ENCODE measurements at regions not wholly inside any gene's neighbourhood (a gene's known extent, or its start where the extent isn't known, plus 50 kb on each side); places are given as distances from the start of the nearest gene placed in this dataset.

DNA sequence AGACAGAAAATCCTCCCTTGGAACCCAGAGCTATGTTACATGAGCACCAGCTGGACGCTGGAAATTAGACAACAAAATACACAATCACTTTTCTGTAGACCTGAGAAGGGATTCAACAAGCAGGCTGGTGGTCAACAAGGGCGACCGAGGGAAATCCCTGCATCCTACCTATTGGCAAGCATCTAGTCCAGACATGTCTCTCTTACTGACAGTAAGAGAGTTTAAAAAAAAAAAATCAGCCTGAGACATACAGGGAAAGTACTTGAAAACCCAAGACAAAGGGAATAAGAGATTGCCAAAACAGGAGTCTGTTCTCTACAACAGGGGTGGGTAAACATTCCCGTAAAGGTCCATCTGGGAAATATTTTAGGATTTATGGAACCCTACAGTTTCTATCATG lies 108.0 kb downstream of the KDR start:
- Histone ChIP-seq H3K4me3 (ENCODE audit: low read depth in 1 of 2, low read length in 2 of 2) (no peak overlapping the region), H3K79me2 (ENCODE audit: insufficient read depth, low read length) (no peaks in the 10 kb centered on the region), H3K4me2 (ENCODE audit: insufficient read depth, low read length) (no peak overlapping the region), H2AFZ (ENCODE audit: low read depth, low read length) (no peak overlapping the region), H3K4me1 (ENCODE audit: insufficient read depth, low read length) (no peaks in the 10 kb centered on the region), H4K20me1 (ENCODE audit: insufficient read depth, low read length) (no peaks in the 10 kb centered on the region), H3K36me3 (ENCODE audit: insufficient read depth, low read length) (no peaks in the 10 kb centered on the region), H3K9ac (ENCODE audit: low read depth, low read length) (no peak overlapping the region), H3K27ac (ENCODE audit: low read length) (no peak overlapping the region), H3K9me3 (ENCODE audit: insufficient read depth, low read length, severe bottlenecking) (no peaks in the 10 kb centered on the region), H3K27me3 (ENCODE audit: insufficient read depth, low read length, poor library complexity) (no peaks in the 10 kb centered on the region)
- TF ChIP-seq, protein P1, sequence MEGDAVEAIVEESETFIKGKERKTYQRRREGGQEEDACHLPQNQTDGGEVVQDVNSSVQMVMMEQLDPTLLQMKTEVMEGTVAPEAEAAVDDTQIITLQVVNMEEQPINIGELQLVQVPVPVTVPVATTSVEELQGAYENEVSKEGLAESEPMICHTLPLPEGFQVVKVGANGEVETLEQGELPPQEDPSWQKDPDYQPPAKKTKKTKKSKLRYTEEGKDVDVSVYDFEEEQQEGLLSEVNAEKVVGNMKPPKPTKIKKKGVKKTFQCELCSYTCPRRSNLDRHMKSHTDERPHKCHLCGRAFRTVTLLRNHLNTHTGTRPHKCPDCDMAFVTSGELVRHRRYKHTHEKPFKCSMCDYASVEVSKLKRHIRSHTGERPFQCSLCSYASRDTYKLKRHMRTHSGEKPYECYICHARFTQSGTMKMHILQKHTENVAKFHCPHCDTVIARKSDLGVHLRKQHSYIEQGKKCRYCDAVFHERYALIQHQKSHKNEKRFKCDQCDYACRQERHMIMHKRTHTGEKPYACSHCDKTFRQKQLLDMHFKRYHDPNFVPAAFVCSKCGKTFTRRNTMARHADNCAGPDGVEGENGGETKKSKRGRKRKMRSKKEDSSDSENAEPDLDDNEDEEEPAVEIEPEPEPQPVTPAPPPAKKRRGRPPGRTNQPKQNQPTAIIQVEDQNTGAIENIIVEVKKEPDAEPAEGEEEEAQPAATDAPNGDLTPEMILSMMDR (IDR thresholded peaks at IDR 0.05; ENCODE audit: borderline replicate concordance, extremely low read depth, low read length, poor library complexity, severe bottlenecking): no peak
- no peak for TF ChIP-seq EZH2 (IDR thresholded peaks at IDR 0.05; ENCODE audit: borderline replicate concordance, low read depth, low read length, severe bottlenecking)
- DNase-seq (no peak), ATAC-seq (ENCODE audit: insufficient read depth, low read depth) (no peak)

DNA sequence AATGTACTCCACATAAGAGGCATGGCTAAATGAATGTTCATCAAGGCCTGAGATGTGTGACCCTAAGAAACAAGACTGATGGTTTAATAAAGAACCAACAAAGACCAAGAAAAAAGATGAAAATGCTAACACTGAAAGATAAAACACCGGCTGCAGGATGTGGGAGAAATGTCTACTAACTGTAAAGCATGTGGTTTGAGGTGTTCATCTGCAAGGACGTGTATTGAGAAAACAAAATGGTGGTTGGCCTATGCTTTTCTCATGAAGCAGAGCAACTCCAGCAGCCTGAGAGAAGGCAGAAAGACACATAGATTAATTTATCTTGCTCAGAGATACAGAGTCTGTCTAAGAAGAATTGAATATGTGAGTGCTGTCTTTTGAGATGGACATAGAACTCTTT lies 109.3 kb downstream of the KDR start:
- DNase-seq (no peak), ATAC-seq (ENCODE audit: insufficient read depth, low read depth) (0 out of 3 replicates have a peak, but pooled peaks have one; percentile 47)
- no peak overlapping the region for H3K27ac ChIP-seq (ENCODE audit: low read length)
- H3K4me2 ChIP-seq (ENCODE audit: insufficient read depth, low read length): no peak overlapping the region
- H3K36me3 ChIP-seq (ENCODE audit: insufficient read depth, low read length): no peaks in the 10 kb centered on the region
- no peaks in the 10 kb centered on the region for H3K79me2 ChIP-seq (ENCODE audit: insufficient read depth, low read length)
- no peak overlapping the region for H2AFZ ChIP-seq (ENCODE audit: low read depth, low read length)
- no peaks in the 10 kb centered on the region for H4K20me1 ChIP-seq (ENCODE audit: insufficient read depth, low read length)
- H3K4me1 ChIP-seq (ENCODE audit: insufficient read depth, low read length): no peaks in the 10 kb centered on the region
- H3K4me3 ChIP-seq (ENCODE audit: low read depth in 1 of 2, low read length in 2 of 2): no peak overlapping the region
- TF ChIP-seq EZH2 (IDR thresholded peaks at IDR 0.05; ENCODE audit: borderline replicate concordance, low read depth, low read length, severe bottlenecking): no peak
- TF ChIP-seq, protein P1 (IDR thresholded peaks at IDR 0.05; ENCODE audit: borderline replicate concordance, extremely low read depth, low read length, poor library complexity, severe bottlenecking): no peak
- H3K9ac ChIP-seq (ENCODE audit: low read depth, low read length): no peak overlapping the region
- H3K9me3 ChIP-seq (ENCODE audit: insufficient read depth, low read length, severe bottlenecking): no peaks in the 10 kb centered on the region
- H3K27me3 ChIP-seq (ENCODE audit: insufficient read depth, low read length, poor library complexity): no peaks in the 10 kb centered on the region

DNA sequence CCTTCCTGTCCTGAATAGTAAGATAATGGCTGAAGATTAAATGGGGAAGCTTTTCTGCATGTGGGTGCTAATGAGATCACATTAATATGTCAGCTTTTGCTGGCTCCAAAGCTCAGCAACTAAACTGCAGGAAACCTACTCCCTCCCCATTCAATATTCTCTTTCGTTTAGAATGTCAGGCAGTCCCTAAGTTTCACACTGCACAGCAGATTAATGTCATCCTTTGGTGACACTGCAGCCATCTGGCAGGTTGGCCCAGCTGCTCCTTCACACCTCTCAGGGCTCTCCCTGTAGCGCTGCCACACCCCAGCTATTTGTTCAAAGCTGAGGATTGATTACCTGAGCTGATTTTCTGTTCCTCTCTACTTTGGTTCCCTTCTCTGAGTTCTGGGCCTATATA lies 110.5 kb downstream of the KDR start:
- DNase-seq (no peak), ATAC-seq (ENCODE audit: insufficient read depth, low read depth) (no peak)
- H3K4me2 ChIP-seq (ENCODE audit: insufficient read depth, low read length): no peak overlapping the region
- no peak overlapping the region for H2AFZ ChIP-seq (ENCODE audit: low read depth, low read length)
- no peaks in the 10 kb centered on the region for H3K36me3 ChIP-seq (ENCODE audit: insufficient read depth, low read length)
- no peaks in the 10 kb centered on the region for H3K9me3 ChIP-seq (ENCODE audit: insufficient read depth, low read length, severe bottlenecking)
- no peak overlapping the region for H3K4me3 ChIP-seq (ENCODE audit: low read depth in 1 of 2, low read length in 2 of 2)
- no peak overlapping the region for H3K27ac ChIP-seq (ENCODE audit: low read length)
- H3K79me2 ChIP-seq (ENCODE audit: insufficient read depth, low read length): no peaks in the 10 kb centered on the region
- H3K4me1 ChIP-seq (ENCODE audit: insufficient read depth, low read length): no peaks in the 10 kb centered on the region
- TF ChIP-seq, protein P1 (IDR thresholded peaks at IDR 0.05; ENCODE audit: borderline replicate concordance, extremely low read depth, low read length, poor library complexity, severe bottlenecking): no peak
- TF ChIP-seq EZH2 (IDR thresholded peaks at IDR 0.05; ENCODE audit: borderline replicate concordance, low read depth, low read length, severe bottlenecking): no peak
- H4K20me1 ChIP-seq (ENCODE audit: insufficient read depth, low read length): no peaks in the 10 kb centered on the region
- no peak overlapping the region for H3K9ac ChIP-seq (ENCODE audit: low read depth, low read length)
- H3K27me3 ChIP-seq (ENCODE audit: insufficient read depth, low read length, poor library complexity): no peaks in the 10 kb centered on the region

DNA sequence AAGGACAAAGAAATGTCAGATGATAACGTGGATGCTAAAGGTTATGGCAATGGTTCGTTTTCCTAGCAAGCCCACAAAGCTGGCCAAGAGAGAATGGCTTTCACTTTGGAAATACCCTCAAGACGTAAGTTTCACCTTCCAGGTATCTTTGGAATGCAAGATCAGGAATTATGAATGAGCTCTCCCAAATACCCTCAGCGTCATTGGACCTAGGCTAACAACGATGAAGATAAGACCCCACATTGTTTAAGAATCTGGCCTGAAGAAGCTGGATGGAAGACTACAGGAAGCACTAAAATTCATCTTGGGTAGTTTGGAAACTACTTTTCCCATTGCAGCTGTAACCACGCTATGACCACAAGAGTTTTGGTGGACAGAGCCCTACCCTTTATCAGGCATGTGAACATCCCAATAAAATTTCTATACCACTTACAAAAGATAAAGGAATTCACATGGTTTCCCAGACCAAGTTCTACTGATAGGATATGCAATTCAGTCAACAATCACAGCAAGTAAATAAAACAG lies 111.9 kb downstream of the KDR start:
- H3K79me2 ChIP-seq (ENCODE audit: insufficient read depth, low read length): no peaks in the 10 kb centered on the region
- H3K4me3 ChIP-seq (ENCODE audit: low read depth in 1 of 2, low read length in 2 of 2): no peak overlapping the region
- H3K9ac ChIP-seq (ENCODE audit: low read depth, low read length): no peak overlapping the region
- no peak overlapping the region for H3K27ac ChIP-seq (ENCODE audit: low read length)
- no peak for DNase-seq
- H3K4me1 ChIP-seq (ENCODE audit: insufficient read depth, low read length): no peaks in the 10 kb centered on the region
- no peaks in the 10 kb centered on the region for H3K27me3 ChIP-seq (ENCODE audit: insufficient read depth, low read length, poor library complexity)
- H3K36me3 ChIP-seq (ENCODE audit: insufficient read depth, low read length): no peaks in the 10 kb centered on the region
- H2AFZ ChIP-seq (ENCODE audit: low read depth, low read length): no peak overlapping the region
- H3K9me3 ChIP-seq (ENCODE audit: insufficient read depth, low read length, severe bottlenecking): no peaks in the 10 kb centered on the region
- no peak overlapping the region for H3K4me2 ChIP-seq (ENCODE audit: insufficient read depth, low read length)
- no peak for TF ChIP-seq EZH2 (IDR thresholded peaks at IDR 0.05; ENCODE audit: borderline replicate concordance, low read depth, low read length, severe bottlenecking)
- TF ChIP-seq, protein P1 (IDR thresholded peaks at IDR 0.05; ENCODE audit: borderline replicate concordance, extremely low read depth, low read length, poor library complexity, severe bottlenecking): no peak
- no peaks in the 10 kb centered on the region for H4K20me1 ChIP-seq (ENCODE audit: insufficient read depth, low read length)
- ATAC-seq (ENCODE audit: insufficient read depth, low read depth): no peak
